ENCODE measurements at regions not wholly inside any gene's neighbourhood (a gene's known extent, or its start where the extent isn't known, plus 50 kb on each side); places are given as distances from the start of the nearest gene placed in this dataset.

GRCh38 chr2:176758426-176758825, 454.2 kb upstream of the HNRNPA3 start:
- Histone ChIP-seq H3K9me3 (no peaks in the 10 kb centered on the region), H3K4me3 (no peak overlapping the region), H3K4me1 (peaks cover 0 to 10% (median 0%) of the 10 kb centered on the region in 4 donors), H3K27ac (no peak overlapping the region), H3K27me3 (no peaks in the 10 kb centered on the region), H3K36me3 (no peaks in the 10 kb centered on the region)
- TF ChIP-seq CTCF (IDR thresholded peaks at IDR 0.05) (no peak), POLR2A (IDR thresholded peaks at IDR 0.05) (no peak)
- DNase-seq: no peak

- no peak for TF ChIP-seq CTCF (IDR thresholded peaks at IDR 0.05)
- TF ChIP-seq POLR2A (IDR thresholded peaks at IDR 0.05): no peak
- peaks cover 0 to 10% (median 0%) of the 10 kb centered on the region in 4 donors for H3K4me1 ChIP-seq
- DNase-seq: no peak
- H3K4me3 ChIP-seq: no peak overlapping the region
- no peak overlapping the region for H3K27ac ChIP-seq
- no peaks in the 10 kb centered on the region for H3K36me3 ChIP-seq
- H3K27me3 ChIP-seq: no peaks in the 10 kb centered on the region
- no peaks in the 10 kb centered on the region for H3K9me3 ChIP-seq
Observed at GRCh38 chr2:176760439-176760838, 452.2 kb upstream of the HNRNPA3 start.

GRCh38 chr2:176763130-176763529, 449.5 kb upstream of the HNRNPA3 start:
- H3K27ac ChIP-seq: no peak overlapping the region
- TF ChIP-seq CTCF (IDR thresholded peaks at IDR 0.05): no peak
- TF ChIP-seq POLR2A (IDR thresholded peaks at IDR 0.05): no peak
- peaks cover 0 to 6% (median 0%) of the 10 kb centered on the region in 4 donors for H3K4me1 ChIP-seq
- DNase-seq: no peak
- no peak overlapping the region for H3K4me3 ChIP-seq
- H3K27me3 ChIP-seq: no peaks in the 10 kb centered on the region
- H3K9me3 ChIP-seq: no peaks in the 10 kb centered on the region
- no peaks in the 10 kb centered on the region for H3K36me3 ChIP-seq

GRCh38 chr2:176763851-176764404, 448.7 kb upstream of the HNRNPA3 start:
- Histone ChIP-seq H3K4me1 (no peaks in the 10 kb centered on the region), H3K36me3 (no peaks in the 10 kb centered on the region), H3K27ac (no peak overlapping the region), H3K9me3 (no peaks in the 10 kb centered on the region), H3K4me3 (no peak overlapping the region), H3K27me3 (no peaks in the 10 kb centered on the region)
- no peak for TF ChIP-seq CTCF (IDR thresholded peaks at IDR 0.05)
- no peak for TF ChIP-seq POLR2A (IDR thresholded peaks at IDR 0.05)
- DNase-seq: no peak

- Histone ChIP-seq H3K4me1 (no peaks in the 10 kb centered on the region), H3K27me3 (no peaks in the 10 kb centered on the region), H3K36me3 (no peaks in the 10 kb centered on the region), H3K27ac (no peak overlapping the region), H3K4me3 (no peak overlapping the region), H3K9me3 (no peaks in the 10 kb centered on the region)
- no peak for DNase-seq
- TF ChIP-seq POLR2A (IDR thresholded peaks at IDR 0.05) (no peak), CTCF (IDR thresholded peaks at IDR 0.05) (no peak)
Observed at GRCh38 chr2:176764921-176765320, 447.7 kb upstream of the HNRNPA3 start.

GRCh38 chr2:176766005-176766404, 446.6 kb upstream of the HNRNPA3 start:
- H3K27ac ChIP-seq: no peak overlapping the region
- no peaks in the 10 kb centered on the region for H3K27me3 ChIP-seq
- no peak for TF ChIP-seq POLR2A (IDR thresholded peaks at IDR 0.05)
- no peak for TF ChIP-seq CTCF (IDR thresholded peaks at IDR 0.05)
- DNase-seq: no peak
- H3K36me3 ChIP-seq: no peaks in the 10 kb centered on the region
- H3K4me3 ChIP-seq: no peak overlapping the region
- no peaks in the 10 kb centered on the region for H3K4me1 ChIP-seq
- no peaks in the 10 kb centered on the region for H3K9me3 ChIP-seq

Measured in Peyer's patch (tissue), 4 donors.